Activated naive CD4-positive, alpha-beta T cell treated with anti-CD3 and anti-CD28 coated beads, Interleukin-2, amount 50 U/mL, for 24 hours (primary cell): ENCODE measurements at regions not wholly inside any gene's neighbourhood (a gene's known extent, or its start where the extent isn't known, plus 50 kb on each side); places are given as distances from the start of the nearest gene placed in this dataset.
"Not testable (repeated sequence)": the region's sequence is repeated elsewhere in the genome, so short reads cannot be mapped to it uniquely, and the experiment has no call there.

Experiments
- H3K27ac Mint-ChIP-seq: one replicate; pipeline ENCODE4 v1.8.0; 2021; ENCODE audit warnings: mild to moderate bottlenecking, mixed read lengths
- H3K27me3 Mint-ChIP-seq: one replicate; pipeline ENCODE4 v1.8.0; 2021; ENCODE audit warnings: mixed read lengths
- H3K36me3 Mint-ChIP-seq: one replicate; pipeline ENCODE4 v1.8.0; 2021; ENCODE audit warnings: mixed read lengths
- H3K4me1 Mint-ChIP-seq: one replicate; pipeline ENCODE4 v1.8.0; 2021; ENCODE audit warnings: mixed read lengths
- H3K4me3 Mint-ChIP-seq: one replicate; pipeline ENCODE4 v1.8.0; 2021; ENCODE audit warnings: mild to moderate bottlenecking, mixed read lengths
- H3K9me3 Mint-ChIP-seq: one replicate; pipeline ENCODE4 v1.8.0; 2021; ENCODE audit warnings: mixed read lengths

GRCh38 chr12:131250951-131251315, 297.2 kb downstream of the ADGRD1 start:
- H3K27me3 Mint-ChIP-seq = no peaks in the 10 kb centered on the region
- H3K4me1 Mint-ChIP-seq = no peaks in the 10 kb centered on the region
- no peak overlapping the region for H3K4me3 Mint-ChIP-seq
- no peaks in the 10 kb centered on the region for H3K9me3 Mint-ChIP-seq
- H3K27ac Mint-ChIP-seq = no peak overlapping the region
- H3K36me3 Mint-ChIP-seq = no peaks in the 10 kb centered on the region

DNA sequence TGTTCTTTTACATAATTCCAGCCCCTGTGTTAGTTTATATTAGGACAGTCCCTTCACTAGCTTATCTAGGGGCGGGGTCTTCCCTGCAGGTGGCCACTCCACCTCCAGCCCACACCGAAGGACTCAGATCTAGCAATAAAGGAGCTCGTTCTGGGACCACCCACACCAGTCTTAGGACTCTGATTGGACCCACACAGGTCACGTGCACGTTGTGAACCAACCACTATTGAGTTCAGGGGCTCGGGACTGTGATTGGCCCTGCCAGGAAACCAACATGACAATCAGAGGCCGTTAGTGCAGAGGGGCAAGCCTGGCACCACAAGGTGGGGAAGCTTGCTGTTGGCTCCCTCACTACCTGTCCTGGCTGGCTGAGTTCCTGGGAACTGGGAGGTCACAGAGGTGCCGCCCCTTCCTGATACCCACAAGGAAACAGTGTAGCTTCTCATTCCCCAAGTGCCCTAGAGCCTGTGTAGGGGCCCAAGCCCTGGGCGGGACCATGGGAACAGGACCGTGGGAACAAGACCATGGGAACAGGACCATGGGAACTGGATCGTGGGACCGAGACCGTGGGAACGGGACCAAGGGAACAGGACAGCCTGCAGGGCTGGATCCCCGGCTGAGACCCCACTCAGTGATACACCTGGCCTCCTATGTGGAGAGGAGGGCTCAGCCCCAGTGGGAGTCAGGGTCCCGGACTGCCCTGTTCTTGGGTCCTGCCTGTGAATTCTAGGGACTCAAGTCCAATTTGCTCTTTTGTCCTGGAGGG, 297.8 kb downstream of the ADGRD1 start:
- Mint-ChIP-seq H3K27ac (no peak overlapping the region), H3K9me3 (no peaks in the 10 kb centered on the region), H3K4me1 (no peaks in the 10 kb centered on the region), H3K4me3 (no peak overlapping the region), H3K36me3 (no peaks in the 10 kb centered on the region), H3K27me3 (no peaks in the 10 kb centered on the region)

- no peak overlapping the region for H3K27ac Mint-ChIP-seq
- H3K4me3 Mint-ChIP-seq = no peak overlapping the region
- no peaks in the 10 kb centered on the region for H3K27me3 Mint-ChIP-seq
- H3K9me3 Mint-ChIP-seq = no peaks in the 10 kb centered on the region
- no peaks in the 10 kb centered on the region for H3K36me3 Mint-ChIP-seq
- H3K4me1 Mint-ChIP-seq = no peaks in the 10 kb centered on the region
These were observed 299.8 kb downstream of the ADGRD1 start for GRCh38 chr12:131253376-131254026.

DNA sequence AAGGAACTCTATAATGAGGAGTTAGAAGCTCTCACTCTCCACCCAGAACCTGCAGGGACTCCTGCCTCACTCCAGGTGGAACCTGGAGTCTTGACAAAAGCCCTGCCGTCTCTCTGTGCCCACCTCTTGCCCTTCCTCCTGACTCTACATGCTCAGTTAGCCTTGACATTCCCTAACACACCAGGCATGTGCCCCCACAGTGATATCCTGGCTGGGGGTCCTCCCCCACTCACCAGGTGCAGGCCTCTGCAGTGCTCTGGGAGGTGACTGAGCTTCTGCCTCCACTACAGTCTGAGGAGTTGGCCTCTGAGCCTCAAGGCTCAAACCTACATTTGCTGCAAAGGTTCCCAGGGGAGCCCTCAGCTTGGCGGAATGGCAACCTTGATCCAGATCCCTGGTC, 300.7 kb downstream of the ADGRD1 start:
- H3K4me1 Mint-ChIP-seq = no peaks in the 10 kb centered on the region
- H3K36me3 Mint-ChIP-seq = no peaks in the 10 kb centered on the region
- no peaks in the 10 kb centered on the region for H3K27me3 Mint-ChIP-seq
- no peaks in the 10 kb centered on the region for H3K9me3 Mint-ChIP-seq
- no peak overlapping the region for H3K4me3 Mint-ChIP-seq
- H3K27ac Mint-ChIP-seq = no peak overlapping the region

GRCh38 chr12:131258398-131258797, 304.7 kb downstream of the ADGRD1 start:
- no peaks in the 10 kb centered on the region for H3K36me3 Mint-ChIP-seq
- no peak overlapping the region for H3K4me3 Mint-ChIP-seq
- H3K27me3 Mint-ChIP-seq = no peaks in the 10 kb centered on the region
- H3K27ac Mint-ChIP-seq = no peak overlapping the region
- H3K4me1 Mint-ChIP-seq = no peaks in the 10 kb centered on the region
- H3K9me3 Mint-ChIP-seq = no peaks in the 10 kb centered on the region

- H3K4me3 Mint-ChIP-seq = no peak overlapping the region
- H3K27me3 Mint-ChIP-seq = no peaks in the 10 kb centered on the region
- no peak overlapping the region for H3K27ac Mint-ChIP-seq
- no peaks in the 10 kb centered on the region for H3K36me3 Mint-ChIP-seq
- H3K9me3 Mint-ChIP-seq = no peaks in the 10 kb centered on the region
- no peaks in the 10 kb centered on the region for H3K4me1 Mint-ChIP-seq
These were observed 306.7 kb downstream of the ADGRD1 start for GRCh38 chr12:131260251-131260905.

- no peaks in the 10 kb centered on the region for H3K27me3 Mint-ChIP-seq
- H3K4me1 Mint-ChIP-seq = no peaks in the 10 kb centered on the region
- H3K27ac Mint-ChIP-seq = no peak overlapping the region
- H3K4me3 Mint-ChIP-seq = no peak overlapping the region
- H3K9me3 Mint-ChIP-seq = no peaks in the 10 kb centered on the region
- H3K36me3 Mint-ChIP-seq = no peaks in the 10 kb centered on the region
These were observed 307.2 kb downstream of the ADGRD1 start for GRCh38 chr12:131260954-131261353.

GRCh38 chr12:131261906-131262305, 308.2 kb downstream of the ADGRD1 start:
- Mint-ChIP-seq H3K27ac (no peak overlapping the region), H3K4me3 (no peak overlapping the region), H3K4me1 (no peaks in the 10 kb centered on the region), H3K9me3 (no peaks in the 10 kb centered on the region), H3K36me3 (no peaks in the 10 kb centered on the region), H3K27me3 (no peaks in the 10 kb centered on the region)

GRCh38 chr12:131263626-131264025, 309.9 kb downstream of the ADGRD1 start:
- H3K4me3 Mint-ChIP-seq = no peak overlapping the region
- H3K27me3 Mint-ChIP-seq = no peaks in the 10 kb centered on the region
- no peak overlapping the region for H3K27ac Mint-ChIP-seq
- H3K4me1 Mint-ChIP-seq = no peaks in the 10 kb centered on the region
- H3K9me3 Mint-ChIP-seq = no peaks in the 10 kb centered on the region
- H3K36me3 Mint-ChIP-seq = no peaks in the 10 kb centered on the region

DNA sequence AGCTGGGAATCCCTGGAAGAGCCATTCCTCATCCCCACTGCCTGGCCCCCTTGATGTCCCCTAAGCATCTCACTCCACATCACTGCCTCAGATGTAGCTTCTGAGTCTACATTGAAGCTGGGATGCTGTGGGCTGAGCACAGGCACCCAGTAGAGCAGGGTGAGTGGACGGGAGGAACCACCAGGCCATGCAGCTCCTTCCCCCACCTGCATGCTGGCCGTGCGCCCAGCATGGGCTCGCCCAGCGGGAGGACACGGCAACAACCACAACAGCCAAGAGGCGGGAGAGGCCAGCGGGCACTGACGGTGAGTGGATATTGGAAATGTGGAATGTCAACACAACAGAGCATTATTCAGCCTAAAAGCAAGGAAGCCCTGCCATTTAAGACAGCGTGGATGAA, 310.9 kb downstream of the ADGRD1 start:
- Mint-ChIP-seq H3K36me3 (no peaks in the 10 kb centered on the region), H3K27me3 (no peaks in the 10 kb centered on the region), H3K4me1 (no peaks in the 10 kb centered on the region), H3K27ac (no peak overlapping the region), H3K9me3 (no peaks in the 10 kb centered on the region), H3K4me3 (no peak overlapping the region)

DNA sequence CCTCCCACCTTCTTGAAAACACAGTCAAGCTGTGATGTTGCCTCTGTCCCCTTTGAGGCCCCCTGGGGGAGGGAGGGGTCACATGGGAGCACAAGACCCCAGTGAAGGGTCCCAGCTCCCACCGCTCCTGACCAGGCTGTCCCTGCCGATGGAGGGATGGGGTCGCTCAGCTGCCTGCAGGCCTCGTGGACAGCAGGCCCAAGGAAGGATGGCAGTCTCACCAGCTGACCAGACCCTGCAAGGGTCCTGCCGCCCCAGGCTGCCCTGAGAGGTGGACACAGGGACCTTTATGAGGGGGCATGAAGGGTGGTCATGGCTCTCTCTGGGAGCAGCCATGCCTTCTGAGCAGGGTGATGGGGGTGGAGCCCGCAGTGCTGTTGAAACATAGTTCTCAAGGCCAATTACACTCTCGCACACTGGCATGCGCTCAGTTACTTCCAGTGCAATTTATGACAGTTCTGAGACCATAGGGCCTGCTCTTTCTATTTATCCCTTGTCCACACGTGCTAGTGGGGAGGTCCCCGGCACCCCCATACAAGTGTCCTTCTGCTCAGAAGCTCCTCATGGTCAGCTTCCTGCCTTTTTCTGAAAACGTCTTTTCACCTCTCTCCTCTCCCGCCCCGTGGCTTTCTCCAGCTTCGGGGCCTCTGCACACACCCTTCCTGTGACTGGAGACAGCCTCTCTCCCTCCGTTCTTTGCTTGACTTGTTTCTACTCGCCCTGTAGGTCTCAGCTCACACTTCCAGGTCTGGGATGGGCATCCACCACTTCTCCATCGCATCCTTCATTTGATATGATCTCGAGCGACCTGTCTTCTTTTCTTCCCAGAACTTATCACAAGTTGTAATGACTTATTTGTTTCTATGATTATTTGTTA, 313.1 kb downstream of the ADGRD1 start:
- no peak overlapping the region for H3K27ac Mint-ChIP-seq
- no peaks in the 10 kb centered on the region for H3K9me3 Mint-ChIP-seq
- no peak overlapping the region for H3K4me3 Mint-ChIP-seq
- no peaks in the 10 kb centered on the region for H3K36me3 Mint-ChIP-seq
- H3K4me1 Mint-ChIP-seq = no peaks in the 10 kb centered on the region
- no peaks in the 10 kb centered on the region for H3K27me3 Mint-ChIP-seq

- Mint-ChIP-seq H3K36me3 (no peaks in the 10 kb centered on the region), H3K27me3 (no peaks in the 10 kb centered on the region), H3K9me3 (no peaks in the 10 kb centered on the region), H3K4me1 (no peaks in the 10 kb centered on the region), H3K4me3 (no peak overlapping the region), H3K27ac (no peak overlapping the region)
These were observed 313.9 kb downstream of the ADGRD1 start for GRCh38 chr12:131267576-131267975.

DNA sequence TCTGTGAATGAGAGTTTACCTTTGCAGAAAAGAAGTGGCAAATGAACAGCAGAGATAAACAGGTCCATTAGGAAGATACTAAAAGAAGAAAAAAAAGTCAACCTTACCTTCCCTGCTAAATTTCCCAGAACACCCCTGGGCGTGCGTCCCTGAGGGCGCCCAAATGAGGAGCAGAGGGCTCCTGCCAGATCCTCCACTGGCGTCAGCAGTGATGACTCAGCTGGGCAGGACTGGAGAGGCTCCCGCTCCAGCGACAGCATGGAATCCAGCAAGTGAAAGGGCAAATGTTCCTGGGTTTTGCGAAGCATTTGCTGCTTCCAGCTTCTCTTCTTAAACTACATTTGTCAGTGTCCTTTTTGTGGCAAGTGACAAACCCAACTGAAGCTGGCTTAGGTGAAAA, 314.4 kb downstream of the ADGRD1 start:
- H3K4me3 Mint-ChIP-seq, H3K36me3 Mint-ChIP-seq, H3K9me3 Mint-ChIP-seq, H3K27ac Mint-ChIP-seq, H3K4me1 Mint-ChIP-seq, H3K27me3 Mint-ChIP-seq: not testable (repeated sequence)

DNA sequence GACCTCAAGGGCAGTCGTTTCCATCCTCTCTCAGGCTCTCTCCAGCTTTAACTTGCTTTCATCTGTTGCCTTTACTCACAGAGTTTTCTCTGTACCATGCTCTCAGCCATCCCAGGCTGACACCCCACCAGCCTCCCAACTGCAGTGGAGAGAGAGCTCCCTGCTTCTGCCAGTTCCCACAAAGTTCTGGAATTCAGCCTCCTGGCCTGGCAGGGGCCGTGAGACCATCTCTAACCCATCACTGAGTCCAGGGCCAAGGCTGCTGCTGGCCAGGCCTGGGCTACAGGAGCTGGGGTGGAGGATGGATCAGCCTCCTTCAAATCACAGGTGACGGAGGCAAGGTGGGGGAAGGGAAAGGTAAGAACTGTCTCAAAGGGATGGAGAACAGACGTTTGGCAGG, 314.9 kb downstream of the ADGRD1 start:
- H3K27me3 Mint-ChIP-seq, H3K4me3 Mint-ChIP-seq, H3K36me3 Mint-ChIP-seq, H3K27ac Mint-ChIP-seq, H3K9me3 Mint-ChIP-seq, H3K4me1 Mint-ChIP-seq: not testable (repeated sequence)

DNA sequence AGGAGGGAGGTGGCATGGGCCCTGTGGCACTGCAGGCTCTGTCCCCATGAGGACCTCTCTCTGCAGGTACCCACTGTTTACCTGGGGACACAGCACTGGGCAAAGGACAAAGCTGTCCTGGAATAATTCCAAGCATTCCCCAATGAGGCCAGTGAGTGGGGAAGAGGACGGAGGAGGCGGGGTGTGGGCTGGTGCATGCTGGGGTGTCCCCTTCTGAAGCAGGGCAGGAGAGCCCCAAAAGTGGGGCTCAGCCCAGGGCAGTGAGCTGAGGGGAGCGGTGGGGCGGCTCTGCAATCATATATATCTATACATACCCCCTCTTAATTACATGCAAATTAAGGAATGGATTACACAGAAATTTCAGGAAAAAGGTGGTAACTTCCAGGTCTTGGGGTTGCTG, 315.8 kb downstream of the ADGRD1 start:
- Mint-ChIP-seq H3K36me3 (no peaks in the 10 kb centered on the region), H3K4me1 (no peaks in the 10 kb centered on the region), H3K9me3 (no peaks in the 10 kb centered on the region), H3K27ac (no peak overlapping the region), H3K27me3 (no peaks in the 10 kb centered on the region), H3K4me3 (no peak overlapping the region)

DNA sequence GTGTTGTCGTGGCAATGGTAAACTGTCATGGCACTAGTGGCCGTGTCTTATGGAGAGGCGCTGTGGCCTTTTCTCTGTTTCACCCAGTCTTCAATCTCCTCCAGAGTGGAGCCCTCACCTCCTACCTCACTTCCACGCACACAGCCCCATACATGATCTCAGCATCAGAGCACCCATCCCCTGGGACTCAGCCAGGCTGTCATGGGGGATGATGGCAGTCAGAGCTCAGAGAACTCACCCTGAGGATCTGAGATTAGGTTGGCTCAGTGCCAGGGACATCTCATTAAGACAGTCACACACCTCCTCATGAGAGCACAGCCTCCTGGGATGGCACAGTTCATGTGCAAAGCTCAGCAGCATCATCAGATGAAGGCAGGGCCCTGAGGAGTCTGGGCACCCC, 316.3 kb downstream of the ADGRD1 start:
- H3K27me3 Mint-ChIP-seq, H3K4me3 Mint-ChIP-seq, H3K4me1 Mint-ChIP-seq, H3K9me3 Mint-ChIP-seq, H3K27ac Mint-ChIP-seq, H3K36me3 Mint-ChIP-seq: not testable (repeated sequence)
